HepG2 (cell line): ENCODE measurements at regions not wholly inside any gene's neighbourhood (a gene's known extent, or its start where the extent isn't known, plus 50 kb on each side); places are given as distances from the start of the nearest gene placed in this dataset.

Experiments
- ATAC-seq: fragments of 200-7000 bp; cut with Tn5 transposase; 3 replicates; pipeline ENCODE4 v1.9.1; 2020; ENCODE audit warnings: mild to moderate bottlenecking, moderate library complexity
- BruUV-seq: library from RNA; stranded (reverse); fragments of 400-500 nt; replicated peaks from 2 replicates; lab custom pipeline; 2021; lab: Mats Ljungman, UMichigan
- CTCF ChIA-PET: fragments of 300-600 bp; formaldehyde crosslinking; extraction: SDS; loops from one replicate; lab custom pipeline; 2021; ENCODE audit warnings: low total read pairs, inconsistent platforms, low intra/inter-chr PET ratio; lab: Yijun Ruan, JAX
- POLR2A ChIA-PET: fragments of 350-600 bp; sonication (Branson Sonifier 250); formaldehyde crosslinking; loops from one replicate; lab custom pipeline; 2020; ENCODE audit warnings: antibody characterized with exemption, inconsistent platforms; lab: Yijun Ruan, JAX
- DNase-seq: peaks from one replicate; pipeline ENCODE4 v3.0.0-alpha.2; 2015; ENCODE audit warnings: low spot score
- FAIRE-seq: peaks from 3 replicates; lab custom pipeline; 2011; peaks lifted over from hg19 to GRCh38; lab: Jason Lieb, UNC
- H2AFZ ChIP-seq: one replicate; pipeline ENCODE4 v1.6.1; 2011; ENCODE audit warnings: low read length, inconsistent platforms
- H3K27ac ChIP-seq: fragments of 300-600 bp; 3 replicates; pipeline ENCODE4 v1.8.0; 2011; ENCODE audit warnings: mixed run types, mild to moderate bottlenecking, mixed read lengths, low read length, inconsistent platforms; ENCODE audit not compliant: insufficient read depth; ENCODE audit errors: extremely low read length
- H3K27me3 ChIP-seq, 2 experiments: fragments of 200-600 bp in 1 of 2; 2 replicates in 1 of 2; 3 replicates in 1 of 2; pipeline versions ENCODE4 v1.6.0 to v1.8.0; 2011; ENCODE audit warnings: low read length in 2 of 2, mild to moderate bottlenecking in 2 of 2, moderate library complexity in 2 of 2, inconsistent platforms in 1 of 2; ENCODE audit not compliant: insufficient read depth in 2 of 2, control insufficient read depth in 1 of 2
- H3K36me3 ChIP-seq, 2 experiments: fragments of 200-600 bp in 1 of 2; replicated peaks in 1 of 2; 2 replicates in 1 of 2; 3 replicates in 1 of 2; pipeline versions ENCODE4 v1.5.1 to v1.8.0; 2011; ENCODE audit warnings: low read length in 2 of 2, inconsistent platforms in 1 of 2; ENCODE audit not compliant: insufficient read depth in 2 of 2, control insufficient read depth in 1 of 2
- H3K4me1 ChIP-seq: 2 replicates; pipeline ENCODE4 v1.5.1; 2012; ENCODE audit warnings: low read length, inconsistent platforms; ENCODE audit not compliant: insufficient read depth
- H3K4me2 ChIP-seq: 2 replicates; pipeline ENCODE4 v1.6.0; 2011; ENCODE audit warnings: low read depth, low read length, inconsistent platforms
- H3K4me3 ChIP-seq, 3 experiments: fragments of 200-600 bp in 1 of 3; sonication (generic), shearing (Covaris generic) in 1 of 3; replicated peaks in 1 of 3; 2 replicates each; pipeline ENCODE4 v1.5.1; 2011 to 2016; ENCODE audit warnings: low read length in 3 of 3, inconsistent platforms in 2 of 3, low read depth in 2 of 3, mild to moderate bottlenecking in 2 of 3, control low read depth in 1 of 3, mixed read lengths in 1 of 3; ENCODE audit not compliant: insufficient read depth in 1 of 3
- H3K79me2 ChIP-seq: one replicate; pipeline ENCODE4 v1.6.1; 2011; ENCODE audit warnings: low read length, inconsistent platforms; ENCODE audit not compliant: insufficient read depth
- H3K9ac ChIP-seq: 2 replicates; pipeline ENCODE4 v1.6.0; 2011; ENCODE audit warnings: mild to moderate bottlenecking, low read depth, low read length, inconsistent platforms; ENCODE audit not compliant: insufficient read depth
- H3K9me3 ChIP-seq: 2 replicates; pipeline ENCODE4 v1.5.1; 2012; ENCODE audit warnings: mild to moderate bottlenecking, low read length
- H4K20me1 ChIP-seq: 2 replicates; pipeline ENCODE4 v1.6.0; 2011; ENCODE audit warnings: inconsistent platforms, mild to moderate bottlenecking, low read length, moderate library complexity; ENCODE audit not compliant: insufficient read depth
- ADNP ChIP-seq: sonication (generic); formaldehyde crosslinking; IDR thresholded peaks from 2 replicates; pipeline ENCODE4 v1.4.0; 2020; ENCODE audit warnings: missing genetic modification reagents
- ARID2 ChIP-seq: sonication (generic); formaldehyde crosslinking; IDR thresholded peaks from 2 replicates; pipeline ENCODE4 v1.8.1; 2022; ENCODE audit warnings: mild to moderate bottlenecking, missing genetic modification reagents, borderline replicate concordance
- ATF3 ChIP-seq: sonication (generic); formaldehyde crosslinking; IDR thresholded peaks from 2 replicates; pipeline ENCODE4 v1.4.0; 2020; ENCODE audit warnings: missing genetic modification reagents
- ATRX ChIP-seq: sonication (generic); formaldehyde crosslinking; IDR thresholded peaks from 2 replicates; pipeline ENCODE4 v1.4.0; 2020; ENCODE audit warnings: missing genetic modification reagents, borderline replicate concordance
- CTCF ChIP-seq: sonication (generic); formaldehyde crosslinking; IDR thresholded peaks from 2 replicates; pipeline ENCODE4 v1.5.0; 2020; ENCODE audit warnings: mild to moderate bottlenecking, missing genetic modification reagents, moderate library complexity
- MNT ChIP-seq: fragments of 450-650 bp; IDR thresholded peaks from 2 replicates; pipeline ENCODE4 v1.6.1; 2016
- PHF8 ChIP-seq: sonication (generic); formaldehyde crosslinking; IDR thresholded peaks from 2 replicates; pipeline ENCODE4 v1.5.0; 2020; ENCODE audit warnings: missing genetic modification reagents
- SNAI1 ChIP-seq: sonication (generic); formaldehyde crosslinking; IDR thresholded peaks from 2 replicates; pipeline ENCODE4 v1.5.0; 2020; ENCODE audit warnings: mild to moderate bottlenecking, missing genetic modification reagents, borderline replicate concordance
- U2AF1 ChIP-seq: fragments of 200-400 bp; formaldehyde crosslinking; optimal IDR thresholded peaks from 2 replicates; pipeline ENCODE3; 2017; ENCODE audit warnings: mild to moderate bottlenecking, low read depth, low read length
- YEATS2 ChIP-seq: sonication (generic); formaldehyde crosslinking; IDR thresholded peaks from 2 replicates; pipeline ENCODE4 v1.4.0; 2020; ENCODE audit warnings: missing genetic modification reagents, borderline replicate concordance
- ZFAT ChIP-seq: sonication (generic); formaldehyde crosslinking; conservative IDR thresholded peaks from 2 replicates; pipeline ENCODE4 v1.8.1; 2023; ENCODE audit warnings: missing genetic modification reagents, inconsistent platforms
- ZNF451 ChIP-seq: sonication (generic); formaldehyde crosslinking; IDR thresholded peaks from 2 replicates; pipeline ENCODE4 v1.5.0; 2020; ENCODE audit warnings: mild to moderate bottlenecking, missing genetic modification reagents
- ZNF598 ChIP-seq: sonication (generic); formaldehyde crosslinking; IDR thresholded peaks from 2 replicates; pipeline ENCODE4 v1.5.1; 2020; ENCODE audit warnings: mild to moderate bottlenecking, missing genetic modification reagents, borderline replicate concordance
- ZNF629 ChIP-seq: sonication (generic); formaldehyde crosslinking; conservative IDR thresholded peaks from 2 replicates; pipeline ENCODE4 v1.5.0; 2020; ENCODE audit warnings: missing genetic modification reagents
- WGBS: methylation state at CpG from one replicate; pipeline ENCODE4 v1.1.6; 2017; ENCODE audit warnings: low lambda C conversion rate; 5-methylcytosine and 5-hydroxymethylcytosine counted together
- in situ Hi-C: cut with HindIII; loops from 2 replicates; pipeline ENCODE4 v1.10.0; 2017; ENCODE audit warnings: low pct_unique_long_range_greater_than_20kb; ENCODE audit not compliant: extremely low pct_ligation_motif_present
- intact Hi-C: fragments of 100-400 bp; cut with micrococcal nuclease; formaldehyde crosslinking; loops from one replicate; pipeline ENCODE4 v1.10.0; 2022; ENCODE audit not compliant: unreplicated experiment
- TF ChIP-seq, protein P1 (sequence below): sonication (generic); formaldehyde crosslinking; conservative IDR thresholded peaks from 2 replicates; pipeline ENCODE4 v1.4.0; 2020; ENCODE audit warnings: missing genetic modification reagents
- TF ChIP-seq, protein P2 (sequence below): sonication (generic); formaldehyde crosslinking; IDR thresholded peaks from 2 replicates; pipeline ENCODE4 v1.5.0; 2020; ENCODE audit warnings: missing genetic modification reagents
- TF ChIP-seq, protein P3 (sequence below): sonication (generic); formaldehyde crosslinking; IDR thresholded peaks from 2 replicates; pipeline ENCODE4 v1.5.0; 2020; ENCODE audit warnings: mild to moderate bottlenecking, missing genetic modification reagents

DNA sequence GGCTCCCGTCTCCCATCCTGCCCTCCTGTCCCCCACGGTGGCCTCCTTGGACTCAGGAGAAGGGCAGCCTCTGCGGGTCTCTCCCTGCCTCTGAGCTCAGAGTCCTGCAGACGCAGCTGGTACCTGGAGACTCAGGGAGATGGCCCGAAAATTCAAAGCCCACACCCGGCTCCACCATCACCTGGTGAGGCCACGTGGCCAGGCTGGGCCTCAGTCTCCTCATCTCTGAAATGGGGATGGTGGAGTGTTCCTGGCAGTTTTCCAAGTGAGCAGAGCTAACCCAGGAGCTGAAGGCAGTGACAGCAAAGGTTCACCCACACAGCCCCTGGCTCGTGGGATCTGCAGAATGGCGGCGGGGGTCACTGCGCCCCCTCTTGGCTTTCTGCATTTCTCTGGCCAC, 62.1 kb upstream of the RXRA start:
- intact Hi-C loops: loop anchor here (10.0 kb wide), 1 partner anchor 89 kb away; no protein-coding TSS in a partner anchor
- TF ChIP-seq ZFAT (no peak), PHF8 (no peak), ARID2 (no peak), CTCF (peak; percentile 32), ATF3 (CRISPR knock-in tag) (no peak), YEATS2 (CRISPR knock-in tag) (no peak), U2AF1 (no peak), ATRX (CRISPR knock-in tag) (no peak), ZNF451 (CRISPR knock-in tag) (no peak), MNT (no peak), ZNF598 (no peak), SNAI1 (CRISPR knock-in tag) (no peak), ADNP (CRISPR knock-in tag) (peak; percentile 74; the same call in 1 of the 2 replicates), ZNF629 (CRISPR knock-in tag) (peak; percentile 97)
- TF ChIP-seq, protein P1, sequence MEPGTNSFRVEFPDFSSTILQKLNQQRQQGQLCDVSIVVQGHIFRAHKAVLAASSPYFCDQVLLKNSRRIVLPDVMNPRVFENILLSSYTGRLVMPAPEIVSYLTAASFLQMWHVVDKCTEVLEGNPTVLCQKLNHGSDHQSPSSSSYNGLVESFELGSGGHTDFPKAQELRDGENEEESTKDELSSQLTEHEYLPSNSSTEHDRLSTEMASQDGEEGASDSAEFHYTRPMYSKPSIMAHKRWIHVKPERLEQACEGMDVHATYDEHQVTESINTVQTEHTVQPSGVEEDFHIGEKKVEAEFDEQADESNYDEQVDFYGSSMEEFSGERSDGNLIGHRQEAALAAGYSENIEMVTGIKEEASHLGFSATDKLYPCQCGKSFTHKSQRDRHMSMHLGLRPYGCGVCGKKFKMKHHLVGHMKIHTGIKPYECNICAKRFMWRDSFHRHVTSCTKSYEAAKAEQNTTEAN: no peak
- TF ChIP-seq, protein P2, sequence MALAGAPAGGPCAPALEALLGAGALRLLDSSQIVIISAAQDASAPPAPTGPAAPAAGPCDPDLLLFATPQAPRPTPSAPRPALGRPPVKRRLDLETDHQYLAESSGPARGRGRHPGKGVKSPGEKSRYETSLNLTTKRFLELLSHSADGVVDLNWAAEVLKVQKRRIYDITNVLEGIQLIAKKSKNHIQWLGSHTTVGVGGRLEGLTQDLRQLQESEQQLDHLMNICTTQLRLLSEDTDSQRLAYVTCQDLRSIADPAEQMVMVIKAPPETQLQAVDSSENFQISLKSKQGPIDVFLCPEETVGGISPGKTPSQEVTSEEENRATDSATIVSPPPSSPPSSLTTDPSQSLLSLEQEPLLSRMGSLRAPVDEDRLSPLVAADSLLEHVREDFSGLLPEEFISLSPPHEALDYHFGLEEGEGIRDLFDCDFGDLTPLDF (CRISPR knock-in tag): no peak
- TF ChIP-seq, protein P3, sequence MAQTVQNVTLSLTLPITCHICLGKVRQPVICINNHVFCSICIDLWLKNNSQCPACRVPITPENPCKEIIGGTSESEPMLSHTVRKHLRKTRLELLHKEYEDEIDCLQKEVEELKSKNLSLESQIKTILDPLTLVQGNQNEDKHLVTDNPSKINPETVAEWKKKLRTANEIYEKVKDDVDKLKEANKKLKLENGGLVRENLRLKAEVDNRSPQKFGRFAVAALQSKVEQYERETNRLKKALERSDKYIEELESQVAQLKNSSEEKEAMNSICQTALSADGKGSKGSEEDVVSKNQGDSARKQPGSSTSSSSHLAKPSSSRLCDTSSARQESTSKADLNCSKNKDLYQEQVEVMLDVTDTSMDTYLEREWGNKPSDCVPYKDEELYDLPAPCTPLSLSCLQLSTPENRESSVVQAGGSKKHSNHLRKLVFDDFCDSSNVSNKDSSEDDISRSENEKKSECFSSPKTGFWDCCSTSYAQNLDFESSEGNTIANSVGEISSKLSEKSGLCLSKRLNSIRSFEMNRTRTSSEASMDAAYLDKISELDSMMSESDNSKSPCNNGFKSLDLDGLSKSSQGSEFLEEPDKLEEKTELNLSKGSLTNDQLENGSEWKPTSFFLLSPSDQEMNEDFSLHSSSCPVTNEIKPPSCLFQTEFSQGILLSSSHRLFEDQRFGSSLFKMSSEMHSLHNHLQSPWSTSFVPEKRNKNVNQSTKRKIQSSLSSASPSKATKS: no peak

More for the DNA sequence above, 62.1 kb upstream of the RXRA start:
- peaks cover 19 to 48% of the 10 kb centered on the region in 2 experiments for H3K27me3 ChIP-seq
- POLR2A ChIA-PET: interaction anchor here (2.1 kb wide), 1 partner anchor 64 kb away, joined by 9 read pairs; no protein-coding TSS in a partner anchor
- H3K79me2 ChIP-seq: no peaks in the 10 kb centered on the region
- H4K20me1 ChIP-seq: no peaks in the 10 kb centered on the region
- H3K36me3 ChIP-seq: no peaks in the 10 kb centered on the region
- no TSS peak for BruUV-seq
- H3K4me1 ChIP-seq: peaks cover 98% of the 10 kb centered on the region
- ATAC-seq (no peak), DNase-seq (no peak), FAIRE-seq (no peak)
- in situ Hi-C loops: no loop called here
- WGBS: no CpG with 5 or more reads among the region's 11 CpGs
- peak overlapping the region in 1 of 3 experiments; percentile 39; a peak in 1 of 6 replicates for H3K4me3 ChIP-seq
- H2AFZ ChIP-seq: no peak overlapping the region
- CTCF ChIA-PET: no interaction called here
- H3K27ac ChIP-seq: no peak overlapping the region
- no peak overlapping the region for H3K9ac ChIP-seq
- H3K9me3 ChIP-seq: no peaks in the 10 kb centered on the region
- H3K4me2 ChIP-seq: peak overlapping the region; percentile 34
